RWPE1 (cell line): ENCODE measurements at regions not wholly inside any gene's neighbourhood (a gene's known extent, or its start where the extent isn't known, plus 50 kb on each side); places are given as distances from the start of the nearest gene placed in this dataset.
"Not testable (repeated sequence)": the region's sequence is repeated elsewhere in the genome, so short reads cannot be mapped to it uniquely, and the experiment has no call there.

Experiments
- CTCF ChIA-PET: fragments of 350-600 bp; sonication (Branson Sonifier 250); formaldehyde crosslinking; extraction: SDS; loops from one replicate; lab custom pipeline; 2021; lab: Yijun Ruan, JAX
- POLR2A ChIA-PET: fragments of 400-600 bp; formaldehyde crosslinking; extraction: SDS; loops from one replicate; lab custom pipeline; 2020; ENCODE audit warnings: antibody characterized with exemption; ENCODE audit not compliant: low non-redundant PET; lab: Yijun Ruan, JAX
- DNase-seq: peaks from one replicate; pipeline ENCODE4 v3.0.0; 2012; ENCODE audit warnings: low spot score
- H3K27ac ChIP-seq: fragments of 450-650 bp; 2 replicates; pipeline ENCODE4 v1.5.1; 2017
- TF ChIP-seq, protein P1 (sequence below): fragments of 450-650 bp; conservative IDR thresholded peaks from 2 replicates; pipeline ENCODE4 v1.5.1; 2017; ENCODE audit warnings: low read depth, mild to moderate bottlenecking

DNA sequence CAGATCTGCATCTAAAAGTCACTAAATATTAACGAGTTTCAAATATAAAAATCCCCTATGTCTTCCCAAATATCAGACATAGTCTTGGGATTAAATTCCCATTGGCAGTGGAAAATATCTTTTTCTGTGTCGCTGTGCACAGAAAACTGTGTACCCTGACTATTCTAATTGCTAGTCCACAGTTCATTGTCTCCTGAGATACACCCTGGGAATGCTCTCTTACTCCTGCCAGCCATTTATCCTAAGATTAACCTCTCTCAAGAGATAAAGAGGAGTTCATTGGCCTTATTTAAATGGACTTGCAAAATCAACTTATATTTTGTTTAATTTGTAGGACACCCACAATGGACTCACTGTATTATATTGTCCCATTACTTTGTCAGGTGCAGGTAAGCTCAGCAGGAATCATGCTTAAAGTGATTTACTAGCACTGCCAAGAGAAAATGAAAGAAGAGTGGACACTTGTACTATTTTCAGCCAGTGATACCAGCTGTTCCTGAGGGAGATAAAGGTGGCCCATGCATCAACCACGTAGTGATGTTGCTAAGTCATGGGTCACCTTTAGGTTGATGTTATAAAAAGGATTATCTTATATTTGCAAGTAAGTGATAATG, 553.8 kb downstream of the PIK3C3 start:
- CTCF ChIA-PET = no interaction called here
- POLR2A ChIA-PET = no interaction called here
- no peak for DNase-seq
- no peak overlapping the region for H3K27ac ChIP-seq
- TF ChIP-seq, protein P1, sequence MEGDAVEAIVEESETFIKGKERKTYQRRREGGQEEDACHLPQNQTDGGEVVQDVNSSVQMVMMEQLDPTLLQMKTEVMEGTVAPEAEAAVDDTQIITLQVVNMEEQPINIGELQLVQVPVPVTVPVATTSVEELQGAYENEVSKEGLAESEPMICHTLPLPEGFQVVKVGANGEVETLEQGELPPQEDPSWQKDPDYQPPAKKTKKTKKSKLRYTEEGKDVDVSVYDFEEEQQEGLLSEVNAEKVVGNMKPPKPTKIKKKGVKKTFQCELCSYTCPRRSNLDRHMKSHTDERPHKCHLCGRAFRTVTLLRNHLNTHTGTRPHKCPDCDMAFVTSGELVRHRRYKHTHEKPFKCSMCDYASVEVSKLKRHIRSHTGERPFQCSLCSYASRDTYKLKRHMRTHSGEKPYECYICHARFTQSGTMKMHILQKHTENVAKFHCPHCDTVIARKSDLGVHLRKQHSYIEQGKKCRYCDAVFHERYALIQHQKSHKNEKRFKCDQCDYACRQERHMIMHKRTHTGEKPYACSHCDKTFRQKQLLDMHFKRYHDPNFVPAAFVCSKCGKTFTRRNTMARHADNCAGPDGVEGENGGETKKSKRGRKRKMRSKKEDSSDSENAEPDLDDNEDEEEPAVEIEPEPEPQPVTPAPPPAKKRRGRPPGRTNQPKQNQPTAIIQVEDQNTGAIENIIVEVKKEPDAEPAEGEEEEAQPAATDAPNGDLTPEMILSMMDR = no peak

DNA sequence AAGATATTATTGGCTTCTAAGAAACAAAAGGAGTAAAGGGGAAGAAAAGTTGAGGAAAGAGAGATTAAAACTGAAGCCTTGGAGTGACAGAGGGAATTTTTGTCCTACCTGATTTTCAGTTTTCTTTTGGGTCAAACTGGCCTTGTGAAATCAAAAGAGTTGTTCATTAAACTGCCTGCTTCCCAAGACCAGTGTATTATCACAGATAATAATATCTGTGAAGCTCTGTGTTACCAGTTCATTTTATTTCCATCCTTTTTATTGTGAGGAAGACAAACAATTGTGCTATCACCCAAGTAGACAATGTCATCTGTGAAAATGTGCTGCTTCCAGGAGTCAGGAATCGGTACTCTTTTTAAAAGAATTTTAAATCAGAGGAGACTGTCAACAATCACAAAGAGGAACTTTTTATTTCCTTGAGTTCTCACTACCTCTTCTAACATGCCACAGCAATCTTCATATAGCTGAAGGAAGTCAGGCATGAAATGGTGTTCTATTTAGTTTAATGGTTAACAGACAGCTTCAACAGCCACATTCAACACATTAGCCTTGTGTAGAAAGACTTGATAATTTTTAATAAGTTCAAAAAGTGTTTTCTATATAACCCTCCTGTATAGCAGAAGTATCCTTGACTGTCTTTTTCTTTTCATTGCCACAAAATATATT, 554.8 kb downstream of the PIK3C3 start:
- no peak overlapping the region for H3K27ac ChIP-seq
- TF ChIP-seq, protein P1 = no peak
- ChIA-PET CTCF (no interaction called here), POLR2A (no interaction called here)
- no peak for DNase-seq

DNA sequence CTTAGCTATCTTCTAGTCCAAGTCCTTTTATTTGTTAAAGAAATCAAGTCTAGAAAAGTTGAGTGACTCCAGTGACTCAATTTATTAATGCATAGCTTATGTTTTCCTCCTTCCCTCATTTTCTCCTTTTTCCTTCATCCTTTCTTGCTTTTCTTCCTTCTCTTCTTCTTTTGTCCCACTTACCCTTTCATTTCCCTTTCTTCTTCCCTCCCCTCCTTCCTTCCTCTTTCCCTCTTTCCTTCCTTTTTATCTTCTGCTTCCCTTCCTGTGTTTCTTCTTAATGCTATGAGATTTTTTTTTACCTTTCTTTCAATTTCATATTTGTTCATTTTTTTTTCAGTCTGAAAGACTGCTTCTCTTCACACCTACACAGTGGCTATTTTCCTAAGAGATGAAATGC, 555.5 kb downstream of the PIK3C3 start:
- DNase-seq = no peak
- POLR2A ChIA-PET = no interaction called here
- CTCF ChIA-PET = no interaction called here
- TF ChIP-seq, protein P1 = no peak
- no peak overlapping the region for H3K27ac ChIP-seq

DNA sequence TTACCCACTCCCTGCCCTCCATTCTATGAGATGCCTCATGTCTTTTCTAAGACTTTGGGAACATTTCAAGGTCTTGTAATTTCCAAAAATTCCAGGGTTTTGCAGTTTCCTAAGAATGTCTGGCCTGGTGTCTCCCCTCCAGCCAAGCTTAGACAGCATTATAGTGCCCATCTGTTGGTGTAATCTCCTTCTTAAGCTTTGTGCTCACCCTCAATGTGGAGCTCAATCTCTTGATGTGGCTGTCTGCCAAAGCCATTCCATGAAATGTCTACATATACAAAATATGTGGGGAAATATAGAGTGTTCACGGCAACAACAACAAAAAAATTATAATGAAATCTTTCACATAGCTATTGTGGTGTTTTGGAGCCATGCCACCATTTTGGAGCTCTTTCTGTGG, 558.4 kb downstream of the PIK3C3 start:
- ChIA-PET POLR2A (no interaction called here), CTCF (no interaction called here)
- TF ChIP-seq, protein P1 = no peak
- H3K27ac ChIP-seq = no peak overlapping the region
- DNase-seq = no peak

DNA sequence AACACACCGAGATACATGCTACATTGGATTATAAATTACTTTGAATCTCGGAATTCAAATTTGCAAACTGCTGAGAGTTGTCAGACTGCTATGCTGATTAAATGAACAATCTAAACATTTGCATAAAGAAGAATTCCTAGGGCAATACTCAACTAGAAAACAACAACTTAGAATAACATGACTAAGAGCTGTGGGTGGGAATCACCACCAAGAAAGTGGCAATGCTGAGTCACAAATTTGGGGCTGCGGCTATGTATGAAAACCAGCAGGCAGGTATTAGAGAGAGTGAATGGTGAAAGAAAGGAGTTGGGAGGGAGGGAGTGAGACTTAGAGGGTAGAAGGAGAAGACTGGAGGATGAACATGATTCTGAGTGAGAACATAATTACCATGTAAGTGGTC, 559.5 kb downstream of the PIK3C3 start:
- no peak for DNase-seq
- POLR2A ChIA-PET = no interaction called here
- no peak overlapping the region for H3K27ac ChIP-seq
- TF ChIP-seq, protein P1 = no peak
- CTCF ChIA-PET = no interaction called here

DNA sequence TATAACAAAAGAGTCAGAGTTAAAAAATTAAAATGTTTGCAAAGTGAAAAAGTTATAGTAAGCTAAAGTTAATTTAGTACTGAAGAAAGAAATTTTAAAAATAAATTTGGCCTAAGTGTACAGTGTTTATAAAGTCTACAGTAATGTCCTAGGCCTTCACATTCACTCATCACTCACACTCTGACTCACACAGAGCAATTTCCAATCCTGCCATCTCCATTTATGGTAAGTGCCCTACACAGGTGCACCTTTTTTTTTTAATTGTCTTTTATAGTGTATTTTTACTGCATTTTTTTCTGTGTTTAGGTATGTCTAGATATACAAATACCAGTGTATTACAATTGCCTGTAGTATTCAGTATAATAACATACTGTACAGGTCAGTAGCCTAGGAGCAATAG, 562.9 kb downstream of the PIK3C3 start:
- TF ChIP-seq, protein P1 = no peak
- CTCF ChIA-PET = interaction anchor here (0.6 kb wide), 1 partner anchor 248 kb away, joined by 4 read pairs; no protein-coding TSS in a partner anchor
- POLR2A ChIA-PET = no interaction called here
- H3K27ac ChIP-seq = no peak overlapping the region
- DNase-seq = no peak

DNA sequence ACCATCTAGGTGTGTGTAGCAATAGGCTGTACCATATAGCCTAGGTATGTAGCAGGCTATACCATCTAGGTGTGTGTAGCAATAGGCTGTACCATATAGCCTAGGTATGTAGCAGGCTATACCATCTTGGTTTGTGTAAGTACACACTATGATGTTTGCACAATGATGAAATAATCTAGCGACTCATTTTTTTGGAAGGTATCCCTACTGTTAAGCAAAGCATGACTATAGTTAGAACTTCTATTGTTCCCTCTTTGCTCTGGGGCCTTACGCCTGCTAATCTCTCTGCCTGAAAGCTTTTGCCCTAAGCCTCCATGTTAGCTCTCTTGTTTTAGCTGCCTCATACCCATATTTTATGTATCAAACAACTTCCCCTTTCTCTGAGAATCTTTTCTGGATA, 563.3 kb downstream of the PIK3C3 start:
- CTCF ChIA-PET, H3K27ac ChIP-seq, POLR2A ChIA-PET, DNase-seq: not testable (repeated sequence)
